RWPE1 (cell line): ENCODE measurements at regions not wholly inside any gene's neighbourhood (a gene's known extent, or its start where the extent isn't known, plus 50 kb on each side); places are given as distances from the start of the nearest gene placed in this dataset.

Experiments
- CTCF ChIA-PET: fragments of 350-600 bp; sonication (Branson Sonifier 250); formaldehyde crosslinking; extraction: SDS; loops from one replicate; lab custom pipeline; 2021; lab: Yijun Ruan, JAX
- POLR2A ChIA-PET: fragments of 400-600 bp; formaldehyde crosslinking; extraction: SDS; loops from one replicate; lab custom pipeline; 2020; ENCODE audit warnings: antibody characterized with exemption; ENCODE audit not compliant: low non-redundant PET; lab: Yijun Ruan, JAX
- DNase-seq: peaks from one replicate; pipeline ENCODE4 v3.0.0; 2012; ENCODE audit warnings: low spot score
- H3K27ac ChIP-seq: fragments of 450-650 bp; 2 replicates; pipeline ENCODE4 v1.5.1; 2017
- CTCF ChIP-seq: fragments of 450-650 bp; conservative IDR thresholded peaks from 2 replicates; pipeline ENCODE4 v1.5.1; 2017; ENCODE audit warnings: low read depth, mild to moderate bottlenecking

GRCh38 chr11:110971140-110971539 lies 258.9 kb upstream of the ARHGAP20 start:
- H3K27ac ChIP-seq, result no peak overlapping the region
- POLR2A ChIA-PET, result no interaction called here
- TF ChIP-seq CTCF, result no peak
- CTCF ChIA-PET, result no interaction called here
- DNase-seq, result no peak

- no peak for TF ChIP-seq CTCF
- POLR2A ChIA-PET, result no interaction called here
- CTCF ChIA-PET, result interaction anchor here (0.7 kb wide), 1 partner anchor 136 kb away, joined by 5 read pairs; no protein-coding TSS in a partner anchor
- no peak for DNase-seq
- H3K27ac ChIP-seq, result no peak overlapping the region
Observed at GRCh38 chr11:110968348-110969062, 256.3 kb upstream of the ARHGAP20 start.

GRCh38 chr11:110966131-110966530 lies 253.9 kb upstream of the ARHGAP20 start:
- no peak for TF ChIP-seq CTCF
- H3K27ac ChIP-seq, result no peak overlapping the region
- POLR2A ChIA-PET, result no interaction called here
- CTCF ChIA-PET, result no interaction called here
- DNase-seq, result no peak

- POLR2A ChIA-PET, result no interaction called here
- H3K27ac ChIP-seq, result no peak overlapping the region
- DNase-seq, result no peak
- CTCF ChIA-PET, result interaction anchor here (0.7 kb wide), 1 partner anchor 277 kb away, joined by 5 read pairs; no protein-coding TSS in a partner anchor
- TF ChIP-seq CTCF, result no peak
Observed at GRCh38 chr11:110962921-110963320, 250.7 kb upstream of the ARHGAP20 start.

GRCh38 chr11:110960167-110960566 lies 247.9 kb upstream of the ARHGAP20 start:
- POLR2A ChIA-PET, result no interaction called here
- CTCF ChIA-PET, result no interaction called here
- TF ChIP-seq CTCF, result no peak
- H3K27ac ChIP-seq, result no peak overlapping the region
- DNase-seq, result no peak

GRCh38 chr11:110958216-110958615 lies 246.0 kb upstream of the ARHGAP20 start:
- TF ChIP-seq CTCF, result no peak
- DNase-seq, result no peak
- POLR2A ChIA-PET, result no interaction called here
- no peak overlapping the region for H3K27ac ChIP-seq
- CTCF ChIA-PET, result interaction anchor here (0.7 kb wide), 1 partner anchor 9 kb away, joined by 3 read pairs; no protein-coding TSS in a partner anchor
